PC-9 (cell line): ENCODE measurements at regions not wholly inside any gene's neighbourhood (a gene's known extent, or its start where the extent isn't known, plus 50 kb on each side); places are given as distances from the start of the nearest gene placed in this dataset.

Experiments used
- EZH2 ChIP-seq: fragments of 200-600 bp; sonication (generic); IDR thresholded peaks from 2 replicates; pipeline ENCODE4 v1.8.0; 2017; ENCODE audit warnings: antibody characterized with exemption, low read depth
- TF ChIP-seq, protein P1 (sequence below): fragments of 200-600 bp; sonication (generic); conservative IDR thresholded peaks from 2 replicates; pipeline ENCODE4 v1.6.1; 2017; ENCODE audit warnings: mixed run types, antibody characterized with exemption, mild to moderate bottlenecking, moderate library complexity

DNA sequence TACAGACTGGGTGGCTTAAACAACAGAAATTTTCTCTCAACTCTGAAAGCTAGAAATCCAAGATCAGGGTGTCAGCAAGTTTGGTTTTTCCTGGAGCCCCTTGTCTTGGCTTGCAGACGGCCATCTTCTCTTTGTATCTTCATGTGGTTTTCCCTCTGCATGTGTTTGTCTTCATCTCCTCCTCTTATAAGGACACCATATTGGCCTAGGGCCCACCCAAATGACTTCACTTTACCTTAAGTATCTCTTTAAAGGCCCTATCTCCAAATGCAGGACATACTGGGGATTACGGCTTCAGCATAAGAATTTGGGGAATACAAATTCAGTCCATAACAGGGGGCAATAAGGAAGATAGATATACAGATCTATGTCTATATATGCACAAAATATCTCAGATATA is 187.9 kb downstream of the MTCL1 start:
- TF ChIP-seq, protein P1, sequence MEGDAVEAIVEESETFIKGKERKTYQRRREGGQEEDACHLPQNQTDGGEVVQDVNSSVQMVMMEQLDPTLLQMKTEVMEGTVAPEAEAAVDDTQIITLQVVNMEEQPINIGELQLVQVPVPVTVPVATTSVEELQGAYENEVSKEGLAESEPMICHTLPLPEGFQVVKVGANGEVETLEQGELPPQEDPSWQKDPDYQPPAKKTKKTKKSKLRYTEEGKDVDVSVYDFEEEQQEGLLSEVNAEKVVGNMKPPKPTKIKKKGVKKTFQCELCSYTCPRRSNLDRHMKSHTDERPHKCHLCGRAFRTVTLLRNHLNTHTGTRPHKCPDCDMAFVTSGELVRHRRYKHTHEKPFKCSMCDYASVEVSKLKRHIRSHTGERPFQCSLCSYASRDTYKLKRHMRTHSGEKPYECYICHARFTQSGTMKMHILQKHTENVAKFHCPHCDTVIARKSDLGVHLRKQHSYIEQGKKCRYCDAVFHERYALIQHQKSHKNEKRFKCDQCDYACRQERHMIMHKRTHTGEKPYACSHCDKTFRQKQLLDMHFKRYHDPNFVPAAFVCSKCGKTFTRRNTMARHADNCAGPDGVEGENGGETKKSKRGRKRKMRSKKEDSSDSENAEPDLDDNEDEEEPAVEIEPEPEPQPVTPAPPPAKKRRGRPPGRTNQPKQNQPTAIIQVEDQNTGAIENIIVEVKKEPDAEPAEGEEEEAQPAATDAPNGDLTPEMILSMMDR = no peak
- no peak for TF ChIP-seq EZH2
